GM10266 (cell line): ENCODE measurements at regions not wholly inside any gene's neighbourhood (a gene's known extent, or its start where the extent isn't known, plus 50 kb on each side); places are given as distances from the start of the nearest gene placed in this dataset.

ENCODE experiments used
- DNase-seq: peaks from one replicate; pipeline ENCODE4 v3.0.0; 2012; ENCODE audit errors: extremely low spot score
- CTCF ChIP-seq: IDR thresholded peaks from 2 replicates; pipeline ENCODE4 v1.5.1; 2012; ENCODE audit warnings: mild to moderate bottlenecking, low read depth; ENCODE audit not compliant: control insufficient read depth, insufficient read depth; ENCODE audit errors: missing control alignments

GRCh38 chr10:60513281-60513680 is 123.6 kb upstream of the ANK3 start:
- TF ChIP-seq CTCF = no peak
- no peak for DNase-seq

- no peak for DNase-seq
- TF ChIP-seq CTCF = no peak
Observed at GRCh38 chr10:60511477-60512229, 122.0 kb upstream of the ANK3 start.

- DNase-seq = no peak
- no peak for TF ChIP-seq CTCF
Observed at GRCh38 chr10:60508831-60509230, 119.2 kb upstream of the ANK3 start.

- TF ChIP-seq CTCF = no peak
Observed at GRCh38 chr10:60508037-60508436, 118.4 kb upstream of the ANK3 start.

GRCh38 chr10:60502621-60503020 is 112.9 kb upstream of the ANK3 start:
- DNase-seq = no peak
- no peak for TF ChIP-seq CTCF

More at GRCh38 chr10:60508037-60508436, 118.4 kb upstream of the ANK3 start:
- DNase-seq = no peak

GRCh38 chr10:60498985-60499384 is 109.3 kb upstream of the ANK3 start:
- no peak for DNase-seq
- no peak for TF ChIP-seq CTCF

GRCh38 chr10:60497364-60497763 is 107.7 kb upstream of the ANK3 start:
- DNase-seq = no peak
- TF ChIP-seq CTCF = no peak
